Prostate gland (tissue), 2 donors: ENCODE measurements at regions not wholly inside any gene's neighbourhood (a gene's known extent, or its start where the extent isn't known, plus 50 kb on each side); places are given as distances from the start of the nearest gene placed in this dataset.

Experiments used
- CTCF ChIP-seq, 4 experiments: fragments of 200-600 bp in 2 of 4; fragments of 450-650 bp in 2 of 4; sonication (generic) in 2 of 4; IDR thresholded peaks; 1 replicate in 3 of 4; 2 replicates in 1 of 4; pipeline ENCODE4 v1.5.1; 2016 to 2019; ENCODE audit warnings: antibody characterized with exemption in 4 of 4, mild to moderate bottlenecking in 2 of 4, moderate library complexity in 2 of 4
- POLR2AphosphoS5 ChIP-seq: sonication (generic); formaldehyde crosslinking; IDR thresholded peaks from one replicate; pipeline ENCODE4 v1.6.1; 2017; ENCODE audit warnings: antibody characterized with exemption

- TF ChIP-seq POLR2AphosphoS5: no peak
- TF ChIP-seq CTCF (IDR thresholded peaks at IDR 0.05): no peak
These were observed 202.9 kb downstream of the TBX15 start for GRCh38 chr1:118785246-118785645.
